Trophoblast cell (in vitro differentiated cells and primary cell): ENCODE measurements at regions not wholly inside any gene's neighbourhood (a gene's known extent, or its start where the extent isn't known, plus 50 kb on each side); places are given as distances from the start of the nearest gene placed in this dataset.

Experiments
- DNase-seq, 2 donors: peaks; one replicate each; pipeline ENCODE4 v3.0.0-alpha.2; 2016
- H2AFZ ChIP-seq: 2 replicates; pipeline ENCODE4 v1.6.1; 2013; ENCODE audit warnings: low read length, moderate library complexity, mild to moderate bottlenecking; ENCODE audit not compliant: insufficient read depth, poor library complexity
- H2AK5ac ChIP-seq: 2 replicates; pipeline ENCODE4 v1.6.1; 2013; ENCODE audit warnings: mild to moderate bottlenecking, low read length
- H2BK120ac ChIP-seq: 2 replicates; pipeline ENCODE4 v1.6.1; 2013; ENCODE audit warnings: low read length, mild to moderate bottlenecking, moderate library complexity; ENCODE audit not compliant: insufficient read depth, poor library complexity
- H2BK12ac ChIP-seq: 2 replicates; pipeline ENCODE4 v1.6.1; 2013; ENCODE audit warnings: mild to moderate bottlenecking, low read length, moderate library complexity
- H2BK5ac ChIP-seq: 2 replicates; pipeline ENCODE4 v1.6.1; 2013; ENCODE audit warnings: low read length, low read depth, moderate library complexity, mild to moderate bottlenecking; ENCODE audit not compliant: poor library complexity
- H3K14ac ChIP-seq: 2 replicates; pipeline ENCODE4 v1.6.1; 2013; ENCODE audit warnings: mild to moderate bottlenecking, low read length
- H3K18ac ChIP-seq: 2 replicates; pipeline ENCODE4 v1.6.1; 2013; ENCODE audit warnings: mild to moderate bottlenecking, low read length
- H3K23ac ChIP-seq: 2 replicates; pipeline ENCODE4 v1.6.1; 2013; ENCODE audit warnings: low read length
- H3K27ac ChIP-seq: 2 replicates; pipeline ENCODE4 v1.5.1; 2013; ENCODE audit warnings: low read depth, mild to moderate bottlenecking, inconsistent platforms, low read length, moderate library complexity
- H3K27me3 ChIP-seq: 2 replicates; pipeline ENCODE4 v1.6.1; 2013; ENCODE audit warnings: inconsistent platforms, mild to moderate bottlenecking, low read length, moderate library complexity; ENCODE audit not compliant: insufficient read depth
- H3K36me3 ChIP-seq, 2 experiments: 1 replicate in 1 of 2; 2 replicates in 1 of 2; pipeline ENCODE4 v1.6.1; 2013; ENCODE audit warnings: low read length in 2 of 2, mild to moderate bottlenecking in 2 of 2, moderate library complexity in 1 of 2; ENCODE audit not compliant: insufficient read depth in 2 of 2, control insufficient read depth in 1 of 2
- H3K4ac ChIP-seq: 2 replicates; pipeline ENCODE4 v1.6.1; 2013; ENCODE audit warnings: low read depth, mild to moderate bottlenecking, low read length, moderate library complexity
- H3K4me1 ChIP-seq, 2 experiments: 1 replicate in 1 of 2; 2 replicates in 1 of 2; pipeline ENCODE4 v1.6.1; 2013; ENCODE audit warnings: low read length in 2 of 2, mild to moderate bottlenecking in 2 of 2, moderate library complexity in 1 of 2; ENCODE audit not compliant: insufficient read depth in 2 of 2, control insufficient read depth in 1 of 2
- H3K4me2 ChIP-seq: 2 replicates; pipeline ENCODE4 v1.6.1; 2013; ENCODE audit warnings: inconsistent platforms, mild to moderate bottlenecking, low read length, moderate library complexity
- H3K4me3 ChIP-seq: 2 replicates; pipeline ENCODE4 v1.5.1; 2013; ENCODE audit warnings: mild to moderate bottlenecking, low read depth, low read length, inconsistent platforms
- H3K79me1 ChIP-seq: one replicate; pipeline ENCODE4 v1.6.1; 2013; ENCODE audit warnings: low read length
- H3K79me2 ChIP-seq: 2 replicates; pipeline ENCODE4 v1.6.1; 2013; ENCODE audit warnings: low read length, mild to moderate bottlenecking; ENCODE audit not compliant: control insufficient read depth, insufficient read depth, poor library complexity
- H3K9ac ChIP-seq: 2 replicates; pipeline ENCODE4 v1.6.1; 2013; ENCODE audit warnings: mild to moderate bottlenecking, low read length
- H3K9me3 ChIP-seq: 2 replicates; pipeline ENCODE4 v1.6.1; 2013; ENCODE audit warnings: low read depth, mild to moderate bottlenecking, control low read depth, inconsistent platforms, low read length; ENCODE audit not compliant: insufficient read depth
- H4K12ac ChIP-seq: 2 replicates; pipeline ENCODE4 v1.6.1; 2013; ENCODE audit warnings: low read depth, mild to moderate bottlenecking, low read length, moderate library complexity
- H4K8ac ChIP-seq: 2 replicates; pipeline ENCODE4 v1.6.1; 2013; ENCODE audit warnings: low read depth, mild to moderate bottlenecking, low read length, moderate library complexity
- H4K91ac ChIP-seq: one replicate; pipeline ENCODE4 v1.6.1; 2013; ENCODE audit warnings: low read depth, mild to moderate bottlenecking, low read length, moderate library complexity
- WGBS: extraction: QIAGEN DNeasy Blood & Tissue Kit; methylation state at CpG from one replicate; pipeline ENCODE4 v1.1.7; 2013; ENCODE audit warnings: missing lambda C conversion rate; ENCODE audit not compliant: insufficient read length, insufficient coverage; ENCODE audit errors: extremely low coverage; 5-methylcytosine and 5-hydroxymethylcytosine counted together

GRCh38 chr1:190906206-190906725 lies 428.6 kb upstream of the BRINP3 start:
- Histone ChIP-seq H3K23ac (no peak overlapping the region), H2BK120ac (no peak overlapping the region), H2AFZ (no peak overlapping the region), H2BK12ac (no peak overlapping the region), H4K12ac (no peak overlapping the region), H3K27ac (no peak overlapping the region), H3K79me1 (no peaks in the 10 kb centered on the region), H3K9me3 (no peaks in the 10 kb centered on the region), H3K9ac (no peak overlapping the region), H3K79me2 (no peaks in the 10 kb centered on the region), H2BK5ac (no peak overlapping the region), H3K14ac (no peak overlapping the region), H3K4me2 (no peak overlapping the region), H3K27me3 (no peaks in the 10 kb centered on the region), H3K36me3 (no peaks in the 10 kb centered on the region), H3K4me3 (no peak overlapping the region), H3K4ac (no peak overlapping the region), H3K4me1 (no peaks in the 10 kb centered on the region), H4K8ac (no peak overlapping the region), H3K18ac (no peak overlapping the region), H2AK5ac (no peak overlapping the region), H4K91ac (no peak overlapping the region)
- no peak for DNase-seq
- WGBS, result no CpG with 5 or more reads among the region's 1 CpG

DNA sequence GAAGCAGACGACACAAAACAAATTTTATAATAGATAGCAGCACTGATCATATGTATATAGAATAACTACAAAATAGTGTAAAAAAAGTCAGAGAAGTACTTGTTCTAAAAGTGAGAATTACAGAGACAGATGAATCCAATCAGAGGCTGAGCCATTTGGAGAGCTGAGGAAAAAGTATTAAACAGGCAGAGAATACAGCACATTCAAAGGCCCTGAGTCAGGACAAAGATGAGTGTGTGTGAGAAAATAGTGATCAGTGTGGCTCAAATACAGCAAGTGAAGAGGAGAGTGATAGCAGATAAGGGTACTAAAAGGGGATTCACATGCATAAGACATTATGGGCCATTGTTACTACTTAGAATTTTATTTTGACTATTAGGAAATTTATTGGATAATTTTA lies 430.6 kb upstream of the BRINP3 start:
- Histone ChIP-seq H3K79me1 (no peaks in the 10 kb centered on the region), H3K4me3 (no peak overlapping the region), H2AK5ac (no peak overlapping the region), H4K8ac (no peak overlapping the region), H4K12ac (no peak overlapping the region), H3K27ac (no peak overlapping the region), H2BK12ac (no peak overlapping the region), H3K23ac (no peak overlapping the region), H3K27me3 (no peaks in the 10 kb centered on the region), H4K91ac (no peak overlapping the region), H3K4me2 (no peak overlapping the region), H3K9me3 (no peaks in the 10 kb centered on the region), H3K79me2 (no peaks in the 10 kb centered on the region), H2BK120ac (no peak overlapping the region), H3K9ac (no peak overlapping the region), H3K14ac (no peak overlapping the region), H2AFZ (no peak overlapping the region), H3K18ac (no peak overlapping the region), H3K4me1 (no peaks in the 10 kb centered on the region), H3K4ac (no peak overlapping the region), H3K36me3 (no peaks in the 10 kb centered on the region), H2BK5ac (no peak overlapping the region)
- no CpG with 5 or more reads among the region's 1 CpG for WGBS
- DNase-seq, result no peak

GRCh38 chr1:190908691-190909090 lies 431.0 kb upstream of the BRINP3 start:
- no peak overlapping the region for H2BK5ac ChIP-seq
- no peak overlapping the region for H3K18ac ChIP-seq
- no peak overlapping the region for H4K8ac ChIP-seq

DNA sequence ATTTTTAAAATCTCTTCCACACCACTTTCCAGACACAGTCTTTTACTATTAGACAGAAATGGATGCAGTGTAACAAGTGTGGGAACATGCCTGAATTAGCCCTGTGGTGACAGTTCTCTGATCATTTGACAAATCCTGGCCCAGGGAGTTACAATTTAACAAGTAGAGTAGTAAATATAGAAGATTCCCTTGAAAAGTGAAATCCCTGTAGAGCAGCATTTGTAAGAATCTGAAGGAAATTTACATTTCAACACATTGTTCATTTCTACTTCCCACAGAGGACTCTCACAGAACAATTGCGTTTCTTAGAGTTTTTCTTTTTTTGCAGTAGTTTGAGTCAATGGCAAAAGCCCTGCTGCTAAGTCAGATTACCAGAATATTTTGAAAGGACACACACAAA lies 458.3 kb upstream of the BRINP3 start:
- Histone ChIP-seq H3K4ac (no peak overlapping the region), H2BK120ac (no peak overlapping the region), H3K9me3 (no peaks in the 10 kb centered on the region), H3K14ac (no peak overlapping the region), H3K23ac (no peak overlapping the region), H2AK5ac (no peak overlapping the region), H3K4me2 (no peak overlapping the region), H3K4me3 (no peak overlapping the region), H3K4me1 (no peaks in the 10 kb centered on the region), H3K79me2 (no peaks in the 10 kb centered on the region), H3K36me3 (no peaks in the 10 kb centered on the region), H3K27me3 (no peaks in the 10 kb centered on the region), H4K8ac (no peak overlapping the region), H4K91ac (no peak overlapping the region), H3K18ac (no peak overlapping the region), H4K12ac (no peak overlapping the region), H2AFZ (no peak overlapping the region), H2BK12ac (no peak overlapping the region), H3K27ac (no peak overlapping the region), H2BK5ac (no peak overlapping the region), H3K9ac (no peak overlapping the region), H3K79me1 (no peaks in the 10 kb centered on the region)
- no peak for DNase-seq
- WGBS, result no CpG with 5 or more reads among the region's 1 CpG

More at GRCh38 chr1:190908691-190909090, 431.0 kb upstream of the BRINP3 start:
- Histone ChIP-seq H3K4me2 (no peak overlapping the region), H2AK5ac (no peak overlapping the region), H4K12ac (no peak overlapping the region), H3K36me3 (no peaks in the 10 kb centered on the region), H2AFZ (no peak overlapping the region), H3K79me1 (no peaks in the 10 kb centered on the region), H3K27me3 (no peaks in the 10 kb centered on the region), H3K14ac (no peak overlapping the region), H3K79me2 (no peaks in the 10 kb centered on the region), H3K4ac (no peak overlapping the region), H3K23ac (no peak overlapping the region), H3K4me3 (no peak overlapping the region), H4K91ac (no peak overlapping the region), H3K9me3 (no peaks in the 10 kb centered on the region), H2BK120ac (no peak overlapping the region), H3K9ac (no peak overlapping the region), H2BK12ac (no peak overlapping the region), H3K4me1 (no peaks in the 10 kb centered on the region), H3K27ac (no peak overlapping the region)
- no peak for DNase-seq
